ENCODE measurements at regions not wholly inside any gene's neighbourhood (a gene's known extent, or its start where the extent isn't known, plus 50 kb on each side); places are given as distances from the start of the nearest gene placed in this dataset.
"Not testable (repeated sequence)": the region's sequence is repeated elsewhere in the genome, so short reads cannot be mapped to it uniquely, and the experiment has no call there.

DNA sequence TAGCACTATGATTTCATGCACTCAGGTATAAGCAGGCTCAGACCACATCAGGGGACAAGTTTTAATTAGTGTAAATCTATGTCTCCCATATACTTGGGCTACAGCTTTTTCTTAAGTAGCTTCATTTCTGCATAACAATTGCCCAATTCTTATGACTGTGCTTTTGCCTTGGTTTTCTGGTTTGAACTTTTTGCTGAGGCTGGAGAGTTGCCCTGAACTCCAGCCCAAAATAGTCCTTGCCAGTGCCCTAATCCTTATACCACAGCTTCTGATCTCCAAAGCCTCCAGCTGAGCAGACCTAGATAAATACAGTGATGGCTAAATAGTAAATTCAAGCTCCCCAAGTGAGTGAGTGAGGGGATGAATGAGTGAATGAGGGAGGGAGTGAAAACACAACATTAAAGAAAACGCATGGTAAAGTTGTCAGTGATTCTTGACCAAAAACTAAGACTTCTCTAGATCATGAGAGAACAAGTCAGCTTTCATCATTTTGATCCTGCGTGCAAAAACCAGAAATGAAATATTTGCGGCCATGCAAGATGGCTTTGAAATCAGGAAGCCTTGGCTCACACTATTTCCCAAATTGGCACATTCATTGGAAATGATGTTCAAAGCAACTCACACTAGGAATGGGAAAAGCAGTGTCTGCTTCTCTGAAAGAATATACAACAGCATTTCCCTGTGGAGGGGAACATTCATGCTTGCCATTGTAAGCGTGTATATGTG lies 437.1 kb upstream of the CTSO start:
- no peaks in the 10 kb centered on the region for H3K27me3 ChIP-seq (ENCODE audit: control insufficient read depth, insufficient read depth, low read length)
- no peak overlapping the region for H3K9ac ChIP-seq (ENCODE audit: low read depth, low read length)
- peak overlapping the region; percentile 15 for H3K4me2 ChIP-seq (ENCODE audit: low read length)
- no peaks in the 10 kb centered on the region for H3K36me3 ChIP-seq (ENCODE audit: insufficient read depth, low read length)
- peaks cover 17% of the 10 kb centered on the region for H3K4me1 ChIP-seq (ENCODE audit: control insufficient read depth, insufficient read depth, low read length)
- H3K9me3 ChIP-seq (replicated peaks; ENCODE audit: low read length) = no peaks in the 10 kb centered on the region
- H3K4me3 ChIP-seq (ENCODE audit: low read length) = no peak overlapping the region

DNA sequence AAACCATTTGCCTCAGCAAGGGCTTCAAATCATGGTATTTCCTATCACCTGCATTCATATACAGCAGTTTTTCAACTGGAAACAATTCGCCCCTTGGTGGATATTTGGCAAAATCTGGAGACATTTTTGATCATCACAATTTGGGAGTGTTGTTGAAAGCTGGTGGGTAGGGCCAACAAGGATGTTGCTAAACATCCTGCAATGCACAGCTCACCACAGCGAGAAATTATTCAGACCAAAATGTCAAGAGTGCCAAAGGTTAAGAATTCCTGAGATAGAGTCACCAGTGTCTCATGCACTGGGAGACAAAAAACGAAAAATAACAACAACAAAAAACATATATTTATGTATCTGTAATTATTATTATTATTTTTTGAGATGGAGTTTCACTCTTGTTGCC lies 435.2 kb upstream of the CTSO start:
- no peak overlapping the region for H3K4me2 ChIP-seq (ENCODE audit: low read length)
- H3K36me3 ChIP-seq (ENCODE audit: insufficient read depth, low read length) = no peaks in the 10 kb centered on the region
- no peaks in the 10 kb centered on the region for H3K27me3 ChIP-seq (ENCODE audit: control insufficient read depth, insufficient read depth, low read length)
- H3K9ac ChIP-seq (ENCODE audit: low read depth, low read length) = no peak overlapping the region
- no peaks in the 10 kb centered on the region for H3K9me3 ChIP-seq (replicated peaks; ENCODE audit: low read length)
- no peak overlapping the region for H3K4me3 ChIP-seq (ENCODE audit: low read length)
- H3K4me1 ChIP-seq (ENCODE audit: control insufficient read depth, insufficient read depth, low read length) = peaks cover 17% of the 10 kb centered on the region

GRCh38 chr4:156378033-156378665 lies 424.5 kb upstream of the CTSO start:
- no peak overlapping the region for H3K4me2 ChIP-seq (ENCODE audit: low read length)
- H3K27me3 ChIP-seq (ENCODE audit: control insufficient read depth, insufficient read depth, low read length) = no peaks in the 10 kb centered on the region
- no peaks in the 10 kb centered on the region for H3K9me3 ChIP-seq (replicated peaks; ENCODE audit: low read length)
- no peaks in the 10 kb centered on the region for H3K36me3 ChIP-seq (ENCODE audit: insufficient read depth, low read length)
- peaks cover 18% of the 10 kb centered on the region for H3K4me1 ChIP-seq (ENCODE audit: control insufficient read depth, insufficient read depth, low read length)
- no peak overlapping the region for H3K4me3 ChIP-seq (ENCODE audit: low read length)
- H3K9ac ChIP-seq (ENCODE audit: low read depth, low read length) = peak overlapping the region; percentile 26

DNA sequence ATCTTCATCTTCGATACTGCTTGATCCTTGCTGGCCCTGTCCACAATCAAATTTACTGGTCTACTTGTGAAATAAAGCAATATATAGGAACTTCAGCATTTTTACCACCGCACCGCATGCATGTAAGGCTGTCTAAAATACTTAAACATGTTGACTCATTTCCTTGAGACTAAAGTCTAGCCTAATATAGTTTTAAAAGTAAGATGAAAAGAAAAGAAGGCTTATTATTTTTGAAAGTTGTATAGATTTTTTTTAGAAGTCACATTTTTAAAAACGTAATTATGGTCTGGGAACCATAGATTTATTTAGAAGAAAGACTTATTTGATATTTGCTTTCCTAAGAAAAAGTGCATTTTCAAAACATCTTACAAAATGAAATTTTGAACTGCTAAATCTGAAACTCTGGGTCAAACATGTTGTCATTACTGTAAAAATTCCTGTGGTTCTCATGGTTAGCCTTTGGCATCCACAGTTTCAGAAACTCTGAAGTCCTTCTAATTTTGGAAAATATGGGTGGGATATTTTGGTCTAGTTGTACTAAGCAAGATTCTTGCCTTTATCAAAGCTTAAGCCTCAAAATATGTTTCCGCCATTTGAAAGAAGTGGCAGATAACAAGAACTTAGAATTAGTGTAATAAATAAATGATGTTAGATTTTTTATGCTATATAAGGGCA lies 423.5 kb upstream of the CTSO start:
- Histone ChIP-seq H3K4me2 (ENCODE audit: low read length) (peak overlapping the region; percentile 31), H3K9ac (ENCODE audit: low read depth, low read length) (peak overlapping the region; percentile 32), H3K36me3 (ENCODE audit: insufficient read depth, low read length) (no peaks in the 10 kb centered on the region), H3K9me3 (replicated peaks; ENCODE audit: low read length) (no peaks in the 10 kb centered on the region), H3K4me1 (ENCODE audit: control insufficient read depth, insufficient read depth, low read length) (peaks cover 18% of the 10 kb centered on the region), H3K4me3 (ENCODE audit: low read length) (peak overlapping the region; percentile 22), H3K27me3 (ENCODE audit: control insufficient read depth, insufficient read depth, low read length) (no peaks in the 10 kb centered on the region)

DNA sequence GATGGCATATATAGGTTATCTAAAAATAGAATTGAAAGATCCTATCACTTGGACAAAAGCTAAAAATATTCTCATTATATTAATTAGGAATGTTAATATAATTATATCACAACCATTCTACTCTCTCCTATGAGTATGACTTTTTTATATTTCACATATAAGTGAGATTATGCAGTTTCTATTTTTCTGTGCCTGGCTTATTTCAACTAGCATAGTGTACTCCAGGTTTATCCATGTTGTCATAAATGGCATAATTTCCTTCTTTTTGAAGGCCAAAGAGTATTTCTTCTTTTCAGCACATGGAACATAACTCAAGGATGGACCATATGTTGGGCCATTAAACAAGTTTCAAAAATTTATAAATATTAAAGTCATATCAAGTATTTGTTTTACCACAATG lies 421.2 kb upstream of the CTSO start:
- H3K36me3 ChIP-seq (ENCODE audit: insufficient read depth, low read length) = no peaks in the 10 kb centered on the region
- H3K4me1 ChIP-seq (ENCODE audit: control insufficient read depth, insufficient read depth, low read length) = peaks cover 18% of the 10 kb centered on the region
- H3K4me3 ChIP-seq (ENCODE audit: low read length) = no peak overlapping the region
- no peak overlapping the region for H3K9ac ChIP-seq (ENCODE audit: low read depth, low read length)
- H3K9me3 ChIP-seq (replicated peaks; ENCODE audit: low read length) = no peaks in the 10 kb centered on the region
- no peaks in the 10 kb centered on the region for H3K27me3 ChIP-seq (ENCODE audit: control insufficient read depth, insufficient read depth, low read length)
- no peak overlapping the region for H3K4me2 ChIP-seq (ENCODE audit: low read length)

DNA sequence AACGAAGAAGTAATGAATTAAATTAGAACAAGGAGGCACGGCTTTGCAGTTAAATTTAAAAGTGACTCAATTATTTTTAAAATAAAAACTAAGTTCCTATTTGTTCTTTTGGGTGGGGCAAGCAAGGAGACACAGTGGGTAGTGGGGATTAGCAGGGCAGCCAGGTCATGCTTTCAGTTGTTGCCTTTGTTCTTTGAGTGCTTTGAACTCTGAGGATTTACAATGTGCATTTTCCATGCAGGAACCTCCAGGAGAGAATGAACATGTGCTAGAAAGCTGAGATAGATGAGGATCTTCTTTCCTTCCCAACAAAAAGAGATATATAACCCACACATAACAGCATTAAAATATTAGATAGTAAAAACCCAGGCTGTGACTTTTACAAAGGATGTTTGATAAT lies 420.4 kb upstream of the CTSO start:
- H3K4me1 ChIP-seq (ENCODE audit: control insufficient read depth, insufficient read depth, low read length) = peaks cover 18% of the 10 kb centered on the region
- H3K4me3 ChIP-seq (ENCODE audit: low read length) = no peak overlapping the region
- H3K27me3 ChIP-seq (ENCODE audit: control insufficient read depth, insufficient read depth, low read length) = no peaks in the 10 kb centered on the region
- no peak overlapping the region for H3K9ac ChIP-seq (ENCODE audit: low read depth, low read length)
- H3K9me3 ChIP-seq (replicated peaks; ENCODE audit: low read length) = no peaks in the 10 kb centered on the region
- H3K4me2 ChIP-seq (ENCODE audit: low read length) = no peak overlapping the region
- no peaks in the 10 kb centered on the region for H3K36me3 ChIP-seq (ENCODE audit: insufficient read depth, low read length)

DNA sequence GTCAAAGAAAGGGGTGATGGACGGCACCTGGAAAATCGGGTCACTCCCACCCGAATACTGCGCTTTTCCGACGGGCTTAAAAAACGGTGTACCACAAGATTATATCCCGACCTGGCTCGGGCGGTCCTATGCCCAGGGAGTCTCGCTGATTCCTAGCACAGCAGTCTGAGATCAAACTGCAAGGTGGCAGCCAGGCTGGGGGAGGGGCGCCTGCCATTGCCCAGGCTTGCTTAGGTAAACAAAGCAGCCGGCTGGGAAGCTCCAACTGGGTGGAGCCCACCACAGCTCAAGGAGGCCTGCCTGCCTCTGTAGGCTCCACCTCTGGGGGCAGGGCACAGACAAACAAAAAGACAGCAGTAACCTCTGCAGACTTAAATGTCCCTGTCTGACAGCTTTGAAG lies 413.8 kb upstream of the CTSO start:
- H3K4me2 ChIP-seq (ENCODE audit: low read length); H3K4me1 ChIP-seq (ENCODE audit: control insufficient read depth, insufficient read depth, low read length); H3K9me3 ChIP-seq (replicated peaks; ENCODE audit: low read length); H3K9ac ChIP-seq (ENCODE audit: low read depth, low read length); H3K4me3 ChIP-seq (ENCODE audit: low read length); H3K27me3 ChIP-seq (ENCODE audit: control insufficient read depth, insufficient read depth, low read length); H3K36me3 ChIP-seq (ENCODE audit: insufficient read depth, low read length): not testable (repeated sequence)

- no peaks in the 10 kb centered on the region for H3K36me3 ChIP-seq (ENCODE audit: insufficient read depth, low read length)
- no peak overlapping the region for H3K4me2 ChIP-seq (ENCODE audit: low read length)
- H3K4me3 ChIP-seq (ENCODE audit: low read length) = no peak overlapping the region
- peaks cover 5% of the 10 kb centered on the region for H3K4me1 ChIP-seq (ENCODE audit: control insufficient read depth, insufficient read depth, low read length)
- no peak overlapping the region for H3K9ac ChIP-seq (ENCODE audit: low read depth, low read length)
- no peaks in the 10 kb centered on the region for H3K27me3 ChIP-seq (ENCODE audit: control insufficient read depth, insufficient read depth, low read length)
- no peaks in the 10 kb centered on the region for H3K9me3 ChIP-seq (replicated peaks; ENCODE audit: low read length)
Measured at GRCh38 chr4:156362581-156362980, 408.9 kb upstream of the CTSO start.

- Histone ChIP-seq H3K36me3 (ENCODE audit: insufficient read depth, low read length) (no peaks in the 10 kb centered on the region), H3K9me3 (replicated peaks; ENCODE audit: low read length) (no peaks in the 10 kb centered on the region), H3K4me3 (ENCODE audit: low read length) (no peak overlapping the region), H3K4me2 (ENCODE audit: low read length) (no peak overlapping the region), H3K9ac (ENCODE audit: low read depth, low read length) (no peak overlapping the region), H3K4me1 (ENCODE audit: control insufficient read depth, insufficient read depth, low read length) (peaks cover 16% of the 10 kb centered on the region), H3K27me3 (ENCODE audit: control insufficient read depth, insufficient read depth, low read length) (no peaks in the 10 kb centered on the region)
Measured at GRCh38 chr4:156347412-156348075, 393.9 kb upstream of the CTSO start.

DNA sequence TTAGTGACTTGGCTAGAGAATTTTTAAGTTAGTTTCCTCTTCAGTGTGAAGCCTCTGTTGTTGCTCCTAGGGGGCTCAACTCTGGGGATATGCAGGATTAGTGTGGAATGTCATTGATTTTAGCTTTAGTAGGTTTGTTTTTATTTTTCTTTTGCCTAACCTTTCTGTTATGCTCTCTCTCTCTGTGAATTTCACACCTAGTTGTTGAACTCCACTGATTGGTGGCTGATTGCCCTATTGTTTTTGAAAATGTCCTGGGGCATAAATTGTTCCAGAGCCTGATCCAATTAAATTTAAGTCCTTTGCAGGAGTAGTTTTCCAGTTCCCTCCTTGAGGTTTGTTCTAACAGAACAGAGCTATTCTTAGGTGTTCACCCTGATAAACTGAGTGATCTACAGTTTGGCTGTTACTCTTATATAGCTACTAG lies 393.3 kb upstream of the CTSO start:
- H3K9ac ChIP-seq (ENCODE audit: low read depth, low read length) = no peak overlapping the region
- no peak overlapping the region for H3K4me3 ChIP-seq (ENCODE audit: low read length)
- H3K4me1 ChIP-seq (ENCODE audit: control insufficient read depth, insufficient read depth, low read length) = peaks cover 16% of the 10 kb centered on the region
- no peaks in the 10 kb centered on the region for H3K9me3 ChIP-seq (replicated peaks; ENCODE audit: low read length)
- no peak overlapping the region for H3K4me2 ChIP-seq (ENCODE audit: low read length)
- no peaks in the 10 kb centered on the region for H3K36me3 ChIP-seq (ENCODE audit: insufficient read depth, low read length)
- no peaks in the 10 kb centered on the region for H3K27me3 ChIP-seq (ENCODE audit: control insufficient read depth, insufficient read depth, low read length)

DNA sequence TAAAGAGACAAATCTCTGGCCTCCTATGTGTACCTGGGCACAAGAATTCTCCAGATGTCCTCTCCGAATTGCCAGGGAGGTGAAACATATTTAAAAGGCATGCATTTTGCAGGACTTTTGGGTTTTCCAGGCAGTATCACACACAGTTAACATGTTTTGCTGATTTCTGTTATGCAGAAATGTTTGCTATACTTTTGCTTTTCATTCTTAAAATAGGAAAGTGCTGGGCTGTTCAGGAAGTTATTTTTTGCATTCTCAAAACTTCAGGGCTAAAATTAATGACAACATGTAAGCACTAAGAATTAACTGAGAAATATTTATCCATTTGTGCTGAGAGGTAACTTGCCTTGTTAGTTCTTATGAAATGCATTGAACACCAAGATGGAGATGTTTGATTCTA lies 390.7 kb upstream of the CTSO start:
- Histone ChIP-seq H3K9me3 (replicated peaks; ENCODE audit: low read length) (no peaks in the 10 kb centered on the region), H3K27me3 (ENCODE audit: control insufficient read depth, insufficient read depth, low read length) (no peaks in the 10 kb centered on the region), H3K4me2 (ENCODE audit: low read length) (no peak overlapping the region), H3K4me3 (ENCODE audit: low read length) (no peak overlapping the region), H3K36me3 (ENCODE audit: insufficient read depth, low read length) (no peaks in the 10 kb centered on the region), H3K4me1 (ENCODE audit: control insufficient read depth, insufficient read depth, low read length) (peaks cover 16% of the 10 kb centered on the region), H3K9ac (ENCODE audit: low read depth, low read length) (no peak overlapping the region)
